DND-41 (cell line): ENCODE measurements at regions not wholly inside any gene's neighbourhood (a gene's known extent, or its start where the extent isn't known, plus 50 kb on each side); places are given as distances from the start of the nearest gene placed in this dataset.

Experiments used
- ATAC-seq: fragments of 200-7000 bp; cut with Tn5 transposase; 3 replicates; pipeline ENCODE4 v1.9.1; 2021; ENCODE audit warnings: low read depth; ENCODE audit not compliant: insufficient read depth
- DNase-seq: peaks from one replicate; pipeline ENCODE4 v3.0.0-alpha.2; 2020
- H2AFZ ChIP-seq: 2 replicates; pipeline ENCODE4 v1.6.0; 2012; ENCODE audit warnings: low read depth, low read length
- H3K27ac ChIP-seq: 2 replicates; pipeline ENCODE4 v1.5.1; 2012; ENCODE audit warnings: low read length, inconsistent platforms
- H3K27me3 ChIP-seq: fragments of 200-600 bp; sonication (generic); 2 replicates; pipeline ENCODE4 v1.6.0; 2012; ENCODE audit warnings: low read length, mild to moderate bottlenecking, inconsistent platforms; ENCODE audit not compliant: insufficient read depth, poor library complexity
- H3K36me3 ChIP-seq: 2 replicates; pipeline ENCODE4 v1.5.1; 2012; ENCODE audit warnings: low read length, inconsistent platforms; ENCODE audit not compliant: insufficient read depth
- H3K4me1 ChIP-seq: 2 replicates; pipeline ENCODE4 v1.5.1; 2012; ENCODE audit warnings: mild to moderate bottlenecking, low read length; ENCODE audit not compliant: insufficient read depth
- H3K4me2 ChIP-seq: 2 replicates; pipeline ENCODE4 v1.6.0; 2012; ENCODE audit warnings: mild to moderate bottlenecking, moderate library complexity, low read length, inconsistent platforms; ENCODE audit not compliant: insufficient read depth
- H3K4me3 ChIP-seq, 2 experiments: fragments of 200-600 bp in 1 of 2; shearing (Covaris generic) in 1 of 2; 2 replicates each; pipeline ENCODE4 v1.5.1; 2012 to 2016; ENCODE audit warnings: inconsistent platforms in 2 of 2, low read length in 2 of 2, mild to moderate bottlenecking in 2 of 2, low read depth in 1 of 2, moderate library complexity in 1 of 2
- H3K79me2 ChIP-seq: 2 replicates; pipeline ENCODE4 v1.6.0; 2012; ENCODE audit warnings: low read length, inconsistent platforms; ENCODE audit not compliant: insufficient read depth
- H3K9ac ChIP-seq: 2 replicates; pipeline ENCODE4 v1.6.0; 2012; ENCODE audit warnings: low read depth, mild to moderate bottlenecking, inconsistent platforms, low read length, moderate library complexity
- H3K9me3 ChIP-seq: 2 replicates; pipeline ENCODE4 v1.5.1; 2012; ENCODE audit warnings: low read length, moderate library complexity, mild to moderate bottlenecking, inconsistent platforms; ENCODE audit not compliant: insufficient read depth, severe bottlenecking
- H4K20me1 ChIP-seq: 2 replicates; pipeline ENCODE4 v1.6.0; 2012; ENCODE audit warnings: low read length; ENCODE audit not compliant: insufficient read depth
- CTCF ChIP-seq: IDR thresholded peaks from 2 replicates; pipeline ENCODE4 v1.5.1; 2012; ENCODE audit warnings: borderline replicate concordance, low read length, moderate library complexity, mild to moderate bottlenecking; ENCODE audit not compliant: poor library complexity, severe bottlenecking; ENCODE audit errors: extremely low read depth
- EZH2 ChIP-seq: IDR thresholded peaks from 3 replicates; pipeline ENCODE4 v1.6.1; 2012; ENCODE audit warnings: borderline replicate concordance, low read depth, mild to moderate bottlenecking, moderate library complexity, low read length, inconsistent platforms; ENCODE audit not compliant: severe bottlenecking

DNA sequence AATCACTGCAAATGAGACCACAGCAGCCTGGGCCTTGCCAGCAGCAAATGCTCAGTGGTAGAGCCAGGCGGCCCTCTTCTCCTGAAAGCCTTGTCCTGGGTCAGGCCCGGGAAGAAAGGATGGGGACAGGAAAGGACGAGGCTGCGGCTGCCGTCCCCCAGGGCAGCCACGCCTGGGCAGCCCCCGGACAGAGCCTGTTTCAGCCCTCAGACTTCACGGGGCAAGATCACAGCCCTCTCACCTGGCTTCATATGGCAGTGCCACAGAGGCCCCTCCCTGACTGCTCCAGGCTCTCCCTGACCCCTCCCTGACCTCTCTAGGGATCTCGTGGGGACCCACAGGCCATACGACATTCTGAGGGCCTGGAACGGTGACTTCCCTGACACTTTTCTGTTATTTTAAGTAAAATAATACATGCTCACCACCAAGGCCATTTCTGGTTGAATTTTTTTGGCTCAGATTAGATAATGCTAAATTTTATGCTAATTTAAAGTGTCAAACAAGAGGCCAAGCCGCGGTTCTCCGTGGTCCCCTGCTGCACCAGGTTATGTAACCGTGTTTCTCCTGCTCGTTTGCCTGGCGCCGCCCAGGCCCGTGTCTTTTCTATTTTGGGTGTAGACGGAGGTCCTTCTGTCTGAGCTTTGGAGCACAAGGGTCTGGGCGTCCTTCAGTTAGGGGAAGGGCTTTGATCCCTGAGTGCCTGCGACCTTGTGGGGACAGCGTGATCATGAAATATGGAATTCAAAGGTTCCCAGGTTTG, 59.9 kb upstream of the BHLHE23 start:
- TF ChIP-seq CTCF (no peak), EZH2 (no peak)
- Histone ChIP-seq H3K36me3 (no peaks in the 10 kb centered on the region), H4K20me1 (peaks cover 76% of the 10 kb centered on the region), H2AFZ (no peak overlapping the region), H3K27me3 (no peaks in the 10 kb centered on the region), H3K27ac (no peak overlapping the region), H3K4me1 (no peaks in the 10 kb centered on the region), H3K79me2 (peaks cover 2% of the 10 kb centered on the region; the same call in 1 of the 2 replicates), H3K4me3 (no peak overlapping the region), H3K9ac (no peak overlapping the region), H3K9me3 (no peaks in the 10 kb centered on the region), H3K4me2 (no peak overlapping the region)
- no peak for ATAC-seq
- DNase-seq: no peak

DNA sequence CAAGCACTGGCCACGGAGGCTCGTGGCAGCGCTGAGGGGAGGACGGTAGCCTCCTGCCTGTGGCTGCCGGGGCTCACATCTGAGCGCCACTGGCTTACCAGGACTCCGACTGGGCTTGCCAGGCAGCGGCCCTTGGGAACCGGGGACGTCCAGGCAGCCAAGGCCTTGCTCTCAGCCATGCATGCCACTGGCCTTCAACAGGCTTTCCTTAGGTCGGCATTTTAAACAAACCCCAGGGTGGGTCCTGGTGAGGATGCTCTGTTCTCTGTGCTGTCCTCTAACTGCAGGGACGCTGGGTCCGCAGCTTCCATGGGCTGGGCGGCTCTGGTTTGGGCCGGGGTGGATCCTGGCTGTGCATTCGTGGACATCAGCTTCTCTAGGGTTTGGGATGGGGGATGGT, 59.1 kb upstream of the BHLHE23 start:
- no peaks in the 10 kb centered on the region for H3K4me1 ChIP-seq
- no peaks in the 10 kb centered on the region for H3K9me3 ChIP-seq

DNA sequence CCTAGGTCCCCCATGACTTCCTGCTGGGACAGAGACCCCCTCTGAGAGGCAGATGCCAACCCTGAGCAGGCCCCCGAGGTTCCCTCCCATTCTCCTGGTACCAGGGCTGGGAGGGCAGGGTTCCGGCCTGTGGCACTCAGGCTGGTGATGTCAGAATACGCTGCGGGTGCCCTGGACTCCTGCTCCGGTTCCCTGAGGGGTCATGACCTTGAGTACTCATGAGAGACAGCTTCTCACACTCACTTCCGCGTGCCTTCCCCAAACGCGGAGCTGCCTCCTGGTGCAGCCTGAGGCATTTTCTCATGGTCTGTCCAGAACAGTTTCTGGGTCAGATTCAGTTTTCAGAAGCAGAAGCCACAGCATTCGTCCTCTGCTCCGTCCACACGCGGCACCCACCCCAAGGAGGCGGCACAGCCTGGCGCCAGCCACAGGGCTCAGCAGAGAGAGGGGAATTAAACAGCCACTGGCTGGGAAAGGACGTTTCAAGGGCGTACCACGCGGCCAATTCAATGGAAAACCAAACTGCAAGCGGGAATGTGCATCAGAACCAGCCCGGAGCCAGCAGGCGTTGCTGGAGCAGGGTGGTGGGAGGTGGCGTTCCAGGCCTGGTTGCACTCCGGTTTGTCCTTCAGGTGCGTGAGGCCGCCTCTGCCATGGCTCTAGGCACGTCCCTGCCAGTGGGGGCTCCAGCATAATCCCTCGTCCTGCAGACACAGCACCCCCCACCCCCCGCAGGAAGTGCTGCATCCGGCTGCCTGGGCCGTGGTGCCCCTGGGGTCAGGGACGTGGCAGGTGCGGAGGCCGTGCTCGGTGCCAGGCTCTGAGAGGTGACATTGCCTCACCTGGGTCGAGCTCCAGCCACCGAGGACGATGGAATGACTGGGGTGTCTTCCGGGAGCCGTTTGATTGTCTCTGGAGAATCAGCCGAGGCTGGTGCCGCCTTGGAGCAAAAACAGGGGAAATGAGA, 58.3 kb upstream of the BHLHE23 start:
- Histone ChIP-seq H2AFZ (no peak overlapping the region), H3K4me3 (no peak overlapping the region), H3K36me3 (no peaks in the 10 kb centered on the region), H4K20me1 (peaks cover 79% of the 10 kb centered on the region), H3K9me3 (no peaks in the 10 kb centered on the region), H3K79me2 (peaks cover 7% of the 10 kb centered on the region; the same call in 1 of the 2 replicates), H3K27me3 (no peaks in the 10 kb centered on the region), H3K27ac (no peak overlapping the region), H3K4me1 (no peaks in the 10 kb centered on the region), H3K4me2 (no peak overlapping the region), H3K9ac (no peak overlapping the region)
- no peak for TF ChIP-seq EZH2
- no peak for DNase-seq
- no peak for ATAC-seq

More for the DNA sequence above, 59.1 kb upstream of the BHLHE23 start:
- no peak overlapping the region for H3K27ac ChIP-seq
- no peak overlapping the region for H3K4me3 ChIP-seq
- DNase-seq (no peak), ATAC-seq (no peak)
- no peak for TF ChIP-seq EZH2
- no peak for TF ChIP-seq CTCF
- no peaks in the 10 kb centered on the region for H3K27me3 ChIP-seq
- H3K79me2 ChIP-seq: peaks cover 7% of the 10 kb centered on the region; the same call in 1 of the 2 replicates
- H4K20me1 ChIP-seq: peaks cover 77% of the 10 kb centered on the region
- H3K4me2 ChIP-seq: no peak overlapping the region
- H3K36me3 ChIP-seq: no peaks in the 10 kb centered on the region
- no peak overlapping the region for H2AFZ ChIP-seq
- H3K9ac ChIP-seq: no peak overlapping the region

DNA sequence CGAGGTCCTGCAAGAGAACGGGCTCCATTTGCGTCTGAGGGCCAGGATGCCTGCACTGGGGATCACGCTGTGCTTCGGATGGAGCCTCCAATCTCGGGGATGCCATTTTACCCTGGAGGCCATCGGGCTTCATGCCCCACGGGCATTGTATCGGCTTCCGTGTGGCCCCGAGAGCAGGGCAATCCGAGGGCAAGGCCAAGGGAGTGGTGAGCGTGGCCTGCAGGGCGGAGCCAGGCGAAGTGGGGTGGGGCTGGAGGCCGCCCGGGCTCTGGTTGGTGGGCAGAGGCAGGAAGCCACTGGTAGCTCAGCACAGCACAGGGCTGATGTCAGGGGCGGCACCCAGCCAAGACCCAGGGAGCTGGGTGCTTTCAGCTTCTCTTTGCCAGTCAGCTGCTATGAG, 57.5 kb upstream of the BHLHE23 start:
- Histone ChIP-seq H2AFZ (no peak overlapping the region), H4K20me1 (peaks cover 78% of the 10 kb centered on the region), H3K4me1 (no peaks in the 10 kb centered on the region), H3K9ac (no peak overlapping the region), H3K36me3 (no peaks in the 10 kb centered on the region), H3K79me2 (peaks cover 7% of the 10 kb centered on the region; the same call in 1 of the 2 replicates), H3K9me3 (no peaks in the 10 kb centered on the region), H3K4me3 (no peak overlapping the region), H3K27me3 (no peaks in the 10 kb centered on the region), H3K4me2 (no peak overlapping the region), H3K27ac (no peak overlapping the region)
- ATAC-seq (peak; percentile 62; the same call in 2 of the 3 replicates), DNase-seq (peak; percentile 22)
- TF ChIP-seq EZH2: no peak
- TF ChIP-seq CTCF: no peak
